IMR-90 (cell line): ENCODE measurements at regions not wholly inside any gene's neighbourhood (a gene's known extent, or its start where the extent isn't known, plus 50 kb on each side); places are given as distances from the start of the nearest gene placed in this dataset.

Experiments
- ATAC-seq: fragments of 200-7000 bp; cut with Tn5 transposase; 2 replicates; pipeline ENCODE4 v1.9.1; 2020; ENCODE audit warnings: low read depth, mild to moderate bottlenecking, moderate library complexity
- BruUV-seq: library from RNA; stranded (reverse); fragments of 400-500 nt; replicated peaks from 2 replicates; lab custom pipeline; 2021; lab: Mats Ljungman, UMichigan
- CTCF ChIA-PET: fragments of 300-600 bp; formaldehyde crosslinking; extraction: SDS; loops from one replicate; lab custom pipeline; 2021; ENCODE audit warnings: antibody characterized with exemption; lab: Yijun Ruan, JAX
- POLR2A ChIA-PET: fragments of 300-600 bp; sonication (Branson Sonifier 250); formaldehyde crosslinking; loops from one replicate; lab custom pipeline; 2022; ENCODE audit warnings: antibody characterized with exemption; ENCODE audit not compliant: unreplicated experiment; lab: Charles Lee
- DNase-seq: peaks from one replicate; pipeline ENCODE4 v3.0.0; 2013
- H2AFZ ChIP-seq: replicated peaks from 2 replicates; pipeline ENCODE3; 2013; ENCODE audit warnings: low read length, mild to moderate bottlenecking; ENCODE audit not compliant: poor library complexity
- H2AK5ac ChIP-seq: 2 replicates; pipeline ENCODE4 v1.6.1; 2013; ENCODE audit warnings: low read depth, low read length, inconsistent platforms
- H2AK9ac ChIP-seq: replicated peaks from 2 replicates; pipeline ENCODE3; 2013; ENCODE audit warnings: mild to moderate bottlenecking, low read depth, low read length, moderate library complexity; ENCODE audit not compliant: poor library complexity
- H2BK120ac ChIP-seq: 2 replicates; pipeline ENCODE4 v1.6.1; 2013; ENCODE audit warnings: low read depth, low read length, inconsistent platforms
- H2BK15ac ChIP-seq: 3 replicates; pipeline ENCODE4 v1.6.1; 2013; ENCODE audit warnings: low read depth, low read length, inconsistent platforms
- H2BK20ac ChIP-seq: 2 replicates; pipeline ENCODE4 v1.6.1; 2013; ENCODE audit warnings: low read depth, mild to moderate bottlenecking, inconsistent platforms, low read length, moderate library complexity
- H2BK5ac ChIP-seq: 2 replicates; pipeline ENCODE4 v1.6.1; 2013; ENCODE audit warnings: mild to moderate bottlenecking, low read depth, low read length, inconsistent platforms; ENCODE audit not compliant: poor library complexity, severe bottlenecking
- H3K14ac ChIP-seq: replicated peaks from 2 replicates; pipeline ENCODE4 v1.6.1; 2013; ENCODE audit warnings: low read depth, low read length, inconsistent platforms
- H3K18ac ChIP-seq: 2 replicates; pipeline ENCODE4 v1.6.1; 2013; ENCODE audit warnings: low read depth, low read length, control low read depth
- H3K23ac ChIP-seq: 2 replicates; pipeline ENCODE4 v1.6.1; 2013; ENCODE audit warnings: low read depth, low read length, inconsistent platforms
- H3K27ac ChIP-seq: 2 replicates; pipeline ENCODE4 v1.5.1; 2013; ENCODE audit warnings: mild to moderate bottlenecking, control low read depth, low read length; ENCODE audit not compliant: insufficient read depth
- H3K27me3 ChIP-seq: 2 replicates; pipeline ENCODE4 v1.6.1; 2013; ENCODE audit warnings: low read length; ENCODE audit not compliant: control insufficient read depth, insufficient read depth
- H3K36me3 ChIP-seq: 2 replicates; pipeline ENCODE4 v1.6.1; 2013; ENCODE audit warnings: low read length, mixed read lengths; ENCODE audit not compliant: control insufficient read depth, insufficient read depth
- H3K4ac ChIP-seq: 2 replicates; pipeline ENCODE4 v1.6.1; 2013; ENCODE audit warnings: low read depth, low read length, inconsistent platforms
- H3K4me1 ChIP-seq: 2 replicates; pipeline ENCODE4 v1.6.1; 2013; ENCODE audit warnings: low read length, mixed read lengths; ENCODE audit not compliant: control insufficient read depth, insufficient read depth
- H3K4me2 ChIP-seq: 2 replicates; pipeline ENCODE4 v1.6.1; 2013; ENCODE audit warnings: low read depth, mild to moderate bottlenecking, control low read depth, low read length, moderate library complexity
- H3K4me3 ChIP-seq: 2 replicates; pipeline ENCODE4 v1.5.1; 2013; ENCODE audit warnings: low read depth, mild to moderate bottlenecking, control low read depth, low read length, moderate library complexity; ENCODE audit not compliant: insufficient read depth
- H3K56ac ChIP-seq: 2 replicates; pipeline ENCODE4 v1.6.1; 2013; ENCODE audit warnings: low read length, inconsistent platforms; ENCODE audit not compliant: insufficient read depth; ENCODE audit errors: extremely low read depth
- H3K79me1 ChIP-seq, 2 experiments: 2 replicates each; pipeline ENCODE4 v1.6.1; 2013; ENCODE audit warnings: low read length in 2 of 2, inconsistent platforms in 1 of 2, low read depth in 1 of 2
- H3K9ac ChIP-seq: 2 replicates; pipeline ENCODE4 v1.6.1; 2013; ENCODE audit warnings: low read depth, low read length, control low read depth
- H3K9me1 ChIP-seq: 2 replicates; pipeline ENCODE4 v1.6.1; 2013; ENCODE audit warnings: low read length, inconsistent platforms; ENCODE audit not compliant: insufficient read depth
- H3K9me3 ChIP-seq: 2 replicates; pipeline ENCODE4 v1.6.1; 2013; ENCODE audit warnings: low read length; ENCODE audit not compliant: control insufficient read depth, insufficient read depth
- H4K20me1 ChIP-seq: 2 replicates; pipeline ENCODE4 v1.6.1; 2013; ENCODE audit warnings: low read length, inconsistent platforms; ENCODE audit not compliant: insufficient read depth
- H4K5ac ChIP-seq: 2 replicates; pipeline ENCODE4 v1.6.1; 2013; ENCODE audit warnings: mild to moderate bottlenecking, low read depth, low read length, control low read depth
- H4K8ac ChIP-seq, 2 experiments: 2 replicates each; pipeline ENCODE4 v1.6.1; 2013; ENCODE audit warnings: low read depth in 2 of 2, low read length in 2 of 2, control low read depth in 1 of 2, inconsistent platforms in 1 of 2
- H4K91ac ChIP-seq: 2 replicates; pipeline ENCODE4 v1.6.1; 2013; ENCODE audit warnings: low read depth, low read length, inconsistent platforms; ENCODE audit not compliant: insufficient read depth
- FOS ChIP-seq: fragments of 150-350 bp; IDR thresholded peaks from 2 replicates; pipeline ENCODE4 v1.6.1; 2016; ENCODE audit warnings: low read depth, low read length
- MAFK ChIP-seq: IDR thresholded peaks from 2 replicates; pipeline ENCODE4 v1.6.1; 2012; ENCODE audit warnings: low read depth, low read length, improper control_type of control experiment
- MAZ ChIP-seq: IDR thresholded peaks from 2 replicates; pipeline ENCODE4 v1.6.1; 2012; ENCODE audit warnings: low read depth, mild to moderate bottlenecking, low read length, improper control_type of control experiment, moderate library complexity, borderline replicate concordance
- WGBS, 2 experiments: methylation state at CpG; one replicate each; pipeline versions ENCODE4 v1.1.5 to v1.1.7; 2013; ENCODE audit warnings: missing lambda C conversion rate in 2 of 2; ENCODE audit not compliant: insufficient read length in 1 of 2; ENCODE audit errors: extremely low coverage in 2 of 2; 5-methylcytosine and 5-hydroxymethylcytosine counted together
- dilution Hi-C: fragments of 300-500 bp; cut with HindIII; formaldehyde crosslinking; loops from one replicate; pipeline ENCODE4 v1.14.3; 2018; ENCODE audit warnings: low sequenced_read_pairs; ENCODE audit not compliant: unreplicated experiment
- in situ Hi-C: fragments of 300-500 bp; cut with MboI; formaldehyde crosslinking; loops from 3 replicates; pipeline ENCODE4 v1.14.3; 2019; ENCODE audit warnings: low sequenced_read_pairs, inconsistent platforms, mixed read lengths
- intact Hi-C: fragments of 100-400 bp; cut with micrococcal nuclease; formaldehyde crosslinking; loops from 2 replicates; pipeline ENCODE4 v1.10.0; 2022
- TF ChIP-seq, protein P1 (sequence below): conservative IDR thresholded peaks from 2 replicates; pipeline ENCODE4 v1.5.1; 2012; ENCODE audit warnings: mild to moderate bottlenecking, low read depth, low read length, improper control_type of control experiment

DNA sequence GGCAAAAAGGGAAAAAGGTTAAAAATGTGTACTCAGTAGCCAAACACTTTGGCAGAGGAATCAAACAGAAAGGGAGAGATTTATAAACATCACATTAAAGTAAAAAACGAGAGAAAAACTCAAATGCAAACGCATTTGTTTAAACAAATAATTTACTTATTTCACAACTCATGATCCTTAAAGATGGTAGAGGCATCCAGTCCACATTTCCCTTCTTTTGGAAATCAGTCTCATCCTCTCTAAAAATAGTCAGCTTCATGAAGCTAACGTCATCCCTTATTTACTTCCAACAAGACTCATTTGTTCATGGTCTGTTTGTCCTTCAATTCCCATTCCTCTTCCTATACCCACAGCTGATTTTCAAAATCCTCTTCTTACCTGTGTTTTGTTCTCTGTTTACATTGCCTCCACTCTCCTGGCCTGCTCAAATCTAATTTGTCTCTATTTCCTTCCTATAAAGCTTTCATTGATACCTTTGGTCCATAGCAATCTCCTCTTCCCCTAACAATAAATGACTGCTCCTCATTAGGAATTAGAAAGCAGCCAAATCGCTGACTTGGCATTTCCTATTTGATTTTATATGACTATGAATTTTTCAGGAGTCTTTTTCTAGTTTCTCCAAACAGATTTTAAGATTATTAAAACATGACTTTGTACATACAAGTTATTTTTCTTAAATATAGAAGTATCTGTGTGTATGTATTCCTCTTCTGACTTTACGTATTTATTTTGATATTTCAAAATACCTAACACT is 805.3 kb downstream of the TLE1 start:
- no peak for TF ChIP-seq MAZ
- peak; percentile 69 for TF ChIP-seq MAFK
- TF ChIP-seq, protein P1, sequence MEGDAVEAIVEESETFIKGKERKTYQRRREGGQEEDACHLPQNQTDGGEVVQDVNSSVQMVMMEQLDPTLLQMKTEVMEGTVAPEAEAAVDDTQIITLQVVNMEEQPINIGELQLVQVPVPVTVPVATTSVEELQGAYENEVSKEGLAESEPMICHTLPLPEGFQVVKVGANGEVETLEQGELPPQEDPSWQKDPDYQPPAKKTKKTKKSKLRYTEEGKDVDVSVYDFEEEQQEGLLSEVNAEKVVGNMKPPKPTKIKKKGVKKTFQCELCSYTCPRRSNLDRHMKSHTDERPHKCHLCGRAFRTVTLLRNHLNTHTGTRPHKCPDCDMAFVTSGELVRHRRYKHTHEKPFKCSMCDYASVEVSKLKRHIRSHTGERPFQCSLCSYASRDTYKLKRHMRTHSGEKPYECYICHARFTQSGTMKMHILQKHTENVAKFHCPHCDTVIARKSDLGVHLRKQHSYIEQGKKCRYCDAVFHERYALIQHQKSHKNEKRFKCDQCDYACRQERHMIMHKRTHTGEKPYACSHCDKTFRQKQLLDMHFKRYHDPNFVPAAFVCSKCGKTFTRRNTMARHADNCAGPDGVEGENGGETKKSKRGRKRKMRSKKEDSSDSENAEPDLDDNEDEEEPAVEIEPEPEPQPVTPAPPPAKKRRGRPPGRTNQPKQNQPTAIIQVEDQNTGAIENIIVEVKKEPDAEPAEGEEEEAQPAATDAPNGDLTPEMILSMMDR = no peak
- no peak for TF ChIP-seq FOS
- H2AK5ac ChIP-seq = no peak overlapping the region
- H3K18ac ChIP-seq = no peak overlapping the region
- H2AK9ac ChIP-seq = no peak overlapping the region
- CTCF ChIA-PET = interaction anchor here (0.7 kb wide), 1 partner anchor 11 kb away, joined by 3 read pairs; no protein-coding TSS in a partner anchor
- no peaks in the 10 kb centered on the region for H3K9me3 ChIP-seq
- in situ Hi-C loops (no loop called here), dilution Hi-C loops (no loop called here), intact Hi-C loops (no loop called here)
- no peak overlapping the region for H2BK20ac ChIP-seq
- H4K91ac ChIP-seq = no peak overlapping the region
- no peak overlapping the region for H4K5ac ChIP-seq
- H4K8ac ChIP-seq = no peak overlapping the region
- BruUV-seq = no TSS peak
- no peak overlapping the region for H3K4me2 ChIP-seq
- no peak overlapping the region for H3K23ac ChIP-seq
- no peak overlapping the region for H2BK120ac ChIP-seq
- no peak for ATAC-seq
- no peaks in the 10 kb centered on the region for H3K27me3 ChIP-seq
- no peak overlapping the region for H3K27ac ChIP-seq
- H3K4me1 ChIP-seq = 0 out of 2 replicates have a peak, but pooled peaks cover 3% of the 10 kb centered on the region
- no peaks in the 10 kb centered on the region for H3K36me3 ChIP-seq
- POLR2A ChIA-PET = no interaction called here
- H3K4ac ChIP-seq = no peak overlapping the region
- H3K14ac ChIP-seq = no peak overlapping the region
- H3K9ac ChIP-seq = no peak overlapping the region
- no peak overlapping the region for H3K4me3 ChIP-seq
- no peak overlapping the region for H2BK5ac ChIP-seq
- H3K9me1 ChIP-seq = no peaks in the 10 kb centered on the region
- H3K79me1 ChIP-seq = no peaks in the 10 kb centered on the region
- no peak overlapping the region for H2BK15ac ChIP-seq
- H2AFZ ChIP-seq = no peak overlapping the region
- no peak for DNase-seq
- H4K20me1 ChIP-seq = no peaks in the 10 kb centered on the region
- 0% methylated on average over 1 of the region's 5 CpGs; no CpG with 5 or more reads in 1 of the 2 experiments for WGBS, 2 experiments
- H3K56ac ChIP-seq = no peak overlapping the region
